A673 (cell line): ENCODE measurements at regions not wholly inside any gene's neighbourhood (a gene's known extent, or its start where the extent isn't known, plus 50 kb on each side); places are given as distances from the start of the nearest gene placed in this dataset.

Source experiments
- BruUV-seq: library from RNA; stranded (reverse); fragments of 400-500 nt; replicated peaks from 2 replicates; lab custom pipeline; 2021; lab: Mats Ljungman, UMichigan
- CTCF ChIA-PET: fragments of 300-600 bp; sonication (Branson Sonifier 250); formaldehyde crosslinking; loops from one replicate; lab custom pipeline; 2022; ENCODE audit warnings: antibody characterized with exemption; lab: Charles Lee
- POLR2A ChIA-PET: fragments of 300-600 bp; sonication (Branson Sonifier 250); formaldehyde crosslinking; loops from one replicate; lab custom pipeline; 2022; ENCODE audit warnings: antibody characterized with exemption; ENCODE audit not compliant: low non-redundant PET; lab: Charles Lee
- DNase-seq: peaks from one replicate; pipeline ENCODE4 v3.0.0-alpha.2; 2015; ENCODE audit warnings: low spot score
- H3K27ac ChIP-seq: fragments of 200-600 bp; sonication (generic); 2 replicates; pipeline ENCODE4 v1.5.1; 2016; ENCODE audit warnings: mixed run types, low read depth, mild to moderate bottlenecking, mixed read lengths, antibody characterized with exemption, low read length; ENCODE audit not compliant: poor library complexity, severe bottlenecking
- H3K27me3 ChIP-seq: fragments of 200-600 bp; sonication (generic); replicated peaks from 2 replicates; pipeline ENCODE4 v1.6.1; 2017; ENCODE audit warnings: mixed run types, low read depth, mild to moderate bottlenecking, mixed read lengths, antibody characterized with exemption, low read length; ENCODE audit not compliant: insufficient read depth, poor library complexity
- H3K36me3 ChIP-seq: fragments of 200-600 bp; sonication (generic); 2 replicates; pipeline ENCODE4 v1.6.1; 2016; ENCODE audit warnings: mixed run types, mild to moderate bottlenecking, mixed read lengths, antibody characterized with exemption, low read length; ENCODE audit not compliant: insufficient read depth, poor library complexity, severe bottlenecking
- H3K4me1 ChIP-seq: fragments of 200-600 bp; sonication (generic); 2 replicates; pipeline ENCODE4 v1.6.1; 2017; ENCODE audit warnings: mixed run types, mild to moderate bottlenecking, mixed read lengths, antibody characterized with exemption, low read length; ENCODE audit not compliant: insufficient read depth, poor library complexity, severe bottlenecking
- H3K4me3 ChIP-seq: fragments of 200-600 bp; sonication (generic); 2 replicates; pipeline ENCODE4 v1.5.1; 2016; ENCODE audit warnings: low read depth, mixed run types, mild to moderate bottlenecking, mixed read lengths, low read length; ENCODE audit not compliant: poor library complexity, severe bottlenecking
- H3K9me3 ChIP-seq: fragments of 200-600 bp; sonication (generic); 2 replicates; pipeline ENCODE4 v1.6.1; 2016; ENCODE audit warnings: mixed run types, low read depth, mild to moderate bottlenecking, mixed read lengths, antibody characterized with exemption, low read length; ENCODE audit not compliant: poor library complexity, severe bottlenecking
- EZH2 ChIP-seq: fragments of 200-600 bp; sonication (generic); IDR thresholded peaks from 2 replicates; pipeline ENCODE4 v1.6.1; 2017; ENCODE audit warnings: borderline replicate concordance, low read depth, mild to moderate bottlenecking, mixed read lengths, antibody characterized with exemption, low read length; ENCODE audit not compliant: poor library complexity, severe bottlenecking
- intact Hi-C: fragments of 100-400 bp; cut with micrococcal nuclease; formaldehyde crosslinking; loops from one replicate; pipeline ENCODE4 v1.10.0; 2022; ENCODE audit not compliant: unreplicated experiment
- TF ChIP-seq, protein P1 (sequence below): fragments of 300-800, 200-600 bp; sonication (generic); conservative IDR thresholded peaks from 2 replicates; pipeline ENCODE4 v1.5.1; 2017; ENCODE audit warnings: low read depth, mild to moderate bottlenecking, antibody characterized with exemption, low read length, moderate library complexity, mixed read lengths

DNA sequence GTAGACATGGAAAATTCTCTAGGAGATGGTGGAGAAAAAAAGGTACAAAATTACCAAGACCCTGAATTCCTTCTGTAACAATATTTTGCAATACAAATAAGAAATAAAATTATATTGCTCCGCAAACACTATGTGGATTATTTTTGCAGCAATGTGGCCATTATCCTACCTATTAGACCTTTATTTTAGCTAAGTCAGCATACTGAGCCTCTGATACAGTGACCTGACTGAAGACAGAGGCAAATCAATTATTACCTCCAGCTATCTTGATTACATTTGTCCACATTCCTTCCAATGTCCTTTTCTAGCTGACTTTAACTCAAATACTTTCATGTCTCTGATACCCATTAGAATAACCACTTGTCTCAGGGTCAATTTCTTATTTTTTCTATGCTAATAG lies 610.9 kb downstream of the LRRIQ3 start:
- TF ChIP-seq, protein P1, sequence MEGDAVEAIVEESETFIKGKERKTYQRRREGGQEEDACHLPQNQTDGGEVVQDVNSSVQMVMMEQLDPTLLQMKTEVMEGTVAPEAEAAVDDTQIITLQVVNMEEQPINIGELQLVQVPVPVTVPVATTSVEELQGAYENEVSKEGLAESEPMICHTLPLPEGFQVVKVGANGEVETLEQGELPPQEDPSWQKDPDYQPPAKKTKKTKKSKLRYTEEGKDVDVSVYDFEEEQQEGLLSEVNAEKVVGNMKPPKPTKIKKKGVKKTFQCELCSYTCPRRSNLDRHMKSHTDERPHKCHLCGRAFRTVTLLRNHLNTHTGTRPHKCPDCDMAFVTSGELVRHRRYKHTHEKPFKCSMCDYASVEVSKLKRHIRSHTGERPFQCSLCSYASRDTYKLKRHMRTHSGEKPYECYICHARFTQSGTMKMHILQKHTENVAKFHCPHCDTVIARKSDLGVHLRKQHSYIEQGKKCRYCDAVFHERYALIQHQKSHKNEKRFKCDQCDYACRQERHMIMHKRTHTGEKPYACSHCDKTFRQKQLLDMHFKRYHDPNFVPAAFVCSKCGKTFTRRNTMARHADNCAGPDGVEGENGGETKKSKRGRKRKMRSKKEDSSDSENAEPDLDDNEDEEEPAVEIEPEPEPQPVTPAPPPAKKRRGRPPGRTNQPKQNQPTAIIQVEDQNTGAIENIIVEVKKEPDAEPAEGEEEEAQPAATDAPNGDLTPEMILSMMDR: no peak
- TF ChIP-seq EZH2: no peak
- no TSS peak for BruUV-seq
- no peaks in the 10 kb centered on the region for H3K27me3 ChIP-seq
- no peaks in the 10 kb centered on the region for H3K4me1 ChIP-seq
- no peaks in the 10 kb centered on the region for H3K9me3 ChIP-seq
- DNase-seq: no peak
- H3K4me3 ChIP-seq: no peak overlapping the region
- no peaks in the 10 kb centered on the region for H3K36me3 ChIP-seq
- H3K27ac ChIP-seq: no peak overlapping the region
- intact Hi-C loops: no loop called here
- POLR2A ChIA-PET: no interaction called here
- CTCF ChIA-PET: no interaction called here

DNA sequence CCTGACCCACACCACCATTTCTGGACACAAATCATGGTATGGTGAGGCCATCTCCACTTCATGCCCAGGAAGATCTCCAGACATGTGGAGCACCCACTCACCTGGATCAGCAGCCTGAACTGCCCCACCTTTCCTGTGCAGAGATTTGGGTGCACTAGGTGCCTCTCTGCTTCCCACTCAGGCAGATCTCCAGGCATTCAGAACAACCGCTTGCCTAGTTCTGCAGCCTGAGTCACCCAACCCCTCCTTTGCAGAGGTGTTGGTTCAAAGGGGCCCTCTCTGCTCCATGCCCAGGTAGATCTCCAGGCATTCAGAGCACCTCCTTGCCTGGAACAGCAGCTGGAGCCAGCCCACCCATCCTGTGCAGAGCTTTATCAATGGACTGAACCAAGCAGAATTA lies 620.8 kb downstream of the LRRIQ3 start:
- intact Hi-C loops: no loop called here

DNA sequence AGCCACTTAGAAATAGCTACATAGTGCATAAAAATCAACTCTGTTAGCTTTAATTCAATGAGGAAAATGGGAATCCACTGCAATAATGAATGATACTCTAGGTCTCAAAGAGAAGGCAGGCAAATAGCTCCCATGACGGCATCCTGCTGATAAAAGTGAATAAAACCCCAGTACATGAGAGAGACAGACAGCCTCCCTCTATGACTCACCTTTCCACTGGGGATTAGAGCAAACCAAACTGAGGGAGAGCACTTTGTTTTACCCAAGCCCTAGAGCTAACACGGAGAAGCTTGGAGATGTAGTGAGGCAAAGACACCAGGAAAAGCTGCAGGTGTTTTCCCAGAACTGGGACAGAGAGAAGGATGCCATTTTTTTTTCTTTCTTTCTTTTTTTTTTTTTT lies 621.9 kb downstream of the LRRIQ3 start:
- Histone ChIP-seq H3K4me3 (no peak overlapping the region), H3K36me3 (no peaks in the 10 kb centered on the region), H3K27me3 (no peaks in the 10 kb centered on the region), H3K4me1 (no peaks in the 10 kb centered on the region), H3K27ac (no peak overlapping the region), H3K9me3 (no peaks in the 10 kb centered on the region)
- intact Hi-C loops: no loop called here
- DNase-seq: peak; percentile 56
- TF ChIP-seq, protein P1: no peak
- no peak for TF ChIP-seq EZH2
- CTCF ChIA-PET: no interaction called here
- BruUV-seq: no TSS peak
- POLR2A ChIA-PET: interaction anchor here (0.6 to 0.7 kb wide), 2 partner anchors 17 to 398 kb away, joined by 3 to 6 read pairs; no protein-coding TSS in a partner anchor

More for the DNA sequence above, 620.8 kb downstream of the LRRIQ3 start:
- ChIA-PET CTCF (no interaction called here), POLR2A (no interaction called here)
- no peak for DNase-seq
- Histone ChIP-seq H3K4me3 (no peak overlapping the region), H3K36me3 (no peaks in the 10 kb centered on the region), H3K27ac (no peak overlapping the region), H3K27me3 (no peaks in the 10 kb centered on the region), H3K4me1 (no peaks in the 10 kb centered on the region), H3K9me3 (no peaks in the 10 kb centered on the region)
- TF ChIP-seq, protein P1: no peak
- TF ChIP-seq EZH2: no peak
- BruUV-seq: no TSS peak
